Calu3 (cell line): ENCODE measurements at regions not wholly inside any gene's neighbourhood (a gene's known extent, or its start where the extent isn't known, plus 50 kb on each side); places are given as distances from the start of the nearest gene placed in this dataset.
"Not testable (repeated sequence)": the region's sequence is repeated elsewhere in the genome, so short reads cannot be mapped to it uniquely, and the experiment has no call there.

ENCODE experiments used
- BruUV-seq: library from RNA; stranded (reverse); fragments of 400-500 nt; replicated peaks from 2 replicates; lab custom pipeline; 2021; lab: Mats Ljungman, UMichigan
- CTCF ChIA-PET: fragments of 300-600 bp; sonication (Branson Sonifier 250); formaldehyde crosslinking; loops from one replicate; lab custom pipeline; 2022; ENCODE audit warnings: antibody characterized with exemption; lab: Charles Lee
- DNase-seq: peaks from one replicate; pipeline ENCODE4 v3.0.0; 2022
- H3K27ac Mint-ChIP-seq: one replicate; pipeline ENCODE4 v1.8.0; 2022; ENCODE audit warnings: mixed read lengths; ENCODE audit not compliant: unreplicated experiment
- H3K27me3 Mint-ChIP-seq: one replicate; pipeline ENCODE4 v1.8.0; 2022; ENCODE audit warnings: mixed read lengths; ENCODE audit not compliant: unreplicated experiment
- H3K36me3 Mint-ChIP-seq: one replicate; pipeline ENCODE4 v1.8.0; 2022; ENCODE audit warnings: mild to moderate bottlenecking, moderate library complexity, mixed read lengths; ENCODE audit not compliant: insufficient read depth, unreplicated experiment
- H3K4me1 Mint-ChIP-seq: one replicate; pipeline ENCODE4 v1.8.0; 2022; ENCODE audit warnings: mild to moderate bottlenecking, low read depth, mixed read lengths; ENCODE audit not compliant: unreplicated experiment
- H3K4me3 Mint-ChIP-seq: one replicate; pipeline ENCODE4 v1.8.0; 2022; ENCODE audit warnings: mild to moderate bottlenecking, low read depth, moderate library complexity, mixed read lengths; ENCODE audit not compliant: unreplicated experiment
- H3K9me3 Mint-ChIP-seq: one replicate; pipeline ENCODE4 v1.8.0; 2022; ENCODE audit warnings: low read depth, mixed read lengths; ENCODE audit not compliant: unreplicated experiment
- CTCF ChIP-seq: fragments of 200-600 bp; IDR thresholded peaks from one replicate; pipeline ENCODE4 v1.8.0; 2022; ENCODE audit warnings: antibody characterized with exemption; ENCODE audit not compliant: unreplicated experiment
- intact Hi-C: fragments of 100-400 bp; cut with micrococcal nuclease; formaldehyde crosslinking; loops from one replicate; pipeline ENCODE4 v1.10.0; 2022; ENCODE audit not compliant: unreplicated experiment

- no peak for DNase-seq
- BruUV-seq: no TSS peak
- no peaks in the 10 kb centered on the region for H3K36me3 Mint-ChIP-seq
Measured at GRCh38 chr16:29141586-29142324, 156.9 kb downstream of the LAT start.

GRCh38 chr16:29141121-29141520 lies 156.3 kb downstream of the LAT start:
- BruUV-seq, DNase-seq, intact Hi-C loops, CTCF ChIA-PET, H3K4me1 Mint-ChIP-seq, H3K36me3 Mint-ChIP-seq, H3K9me3 Mint-ChIP-seq, H3K4me3 Mint-ChIP-seq, H3K27ac Mint-ChIP-seq: not testable (repeated sequence)
- H3K27me3 Mint-ChIP-seq: peaks cover 71% of the 10 kb centered on the region

More at GRCh38 chr16:29141586-29142324, 156.9 kb downstream of the LAT start:
- Mint-ChIP-seq H3K4me1 (no peaks in the 10 kb centered on the region), H3K9me3 (no peaks in the 10 kb centered on the region), H3K27me3 (peaks cover 71% of the 10 kb centered on the region), H3K4me3 (no peak overlapping the region), H3K27ac (no peak overlapping the region)
- intact Hi-C loops: no loop called here
- no peak for TF ChIP-seq CTCF
- CTCF ChIA-PET: no interaction called here

- intact Hi-C loops, H3K27ac Mint-ChIP-seq, H3K9me3 Mint-ChIP-seq, H3K36me3 Mint-ChIP-seq, H3K4me1 Mint-ChIP-seq, BruUV-seq, DNase-seq, H3K4me3 Mint-ChIP-seq: not testable (repeated sequence)
- CTCF ChIA-PET: interaction anchor here (0.6 kb wide), 1 partner anchor 34 kb away, joined by 3 read pairs; no protein-coding TSS in a partner anchor
- peaks cover 64% of the 10 kb centered on the region for H3K27me3 Mint-ChIP-seq
Measured at GRCh38 chr16:29139901-29140855, 155.3 kb downstream of the LAT start.

GRCh38 chr16:29139261-29139802 lies 154.5 kb downstream of the LAT start:
- Mint-ChIP-seq H3K9me3 (no peaks in the 10 kb centered on the region), H3K4me1 (no peaks in the 10 kb centered on the region), H3K36me3 (no peaks in the 10 kb centered on the region), H3K27me3 (peaks cover 62% of the 10 kb centered on the region), H3K27ac (no peak overlapping the region), H3K4me3 (no peak overlapping the region)
- CTCF ChIA-PET: interaction anchor here (0.5 to 0.6 kb wide), 2 partner anchors 15 to 33 kb away, joined by 3 to 4 read pairs; no protein-coding TSS in a partner anchor
- intact Hi-C loops: no loop called here
- TF ChIP-seq CTCF: no peak
- BruUV-seq: no TSS peak
- DNase-seq: no peak

- H3K4me3 Mint-ChIP-seq, BruUV-seq, H3K4me1 Mint-ChIP-seq, DNase-seq, H3K9me3 Mint-ChIP-seq, intact Hi-C loops, H3K27ac Mint-ChIP-seq, H3K36me3 Mint-ChIP-seq: not testable (repeated sequence)
- H3K27me3 Mint-ChIP-seq: peaks cover 62% of the 10 kb centered on the region
- CTCF ChIA-PET: interaction anchor here (0.5 kb wide), 1 partner anchor 14 kb away, joined by 4 read pairs; no protein-coding TSS in a partner anchor
Measured at GRCh38 chr16:29138698-29139097, 153.8 kb downstream of the LAT start.

GRCh38 chr16:29137894-29138662 lies 153.2 kb downstream of the LAT start:
- H3K36me3 Mint-ChIP-seq, DNase-seq, H3K27ac Mint-ChIP-seq, BruUV-seq, intact Hi-C loops, H3K4me3 Mint-ChIP-seq, CTCF ChIA-PET, H3K4me1 Mint-ChIP-seq, H3K9me3 Mint-ChIP-seq: not testable (repeated sequence)
- H3K27me3 Mint-ChIP-seq: peaks cover 61% of the 10 kb centered on the region

GRCh38 chr16:29137461-29137860 lies 152.6 kb downstream of the LAT start:
- DNase-seq, H3K4me3 Mint-ChIP-seq, H3K4me1 Mint-ChIP-seq, H3K27ac Mint-ChIP-seq, H3K36me3 Mint-ChIP-seq, BruUV-seq, CTCF ChIA-PET, intact Hi-C loops, H3K9me3 Mint-ChIP-seq: not testable (repeated sequence)
- peaks cover 55% of the 10 kb centered on the region for H3K27me3 Mint-ChIP-seq
